ENCODE measurements at regions not wholly inside any gene's neighbourhood (a gene's known extent, or its start where the extent isn't known, plus 50 kb on each side); places are given as distances from the start of the nearest gene placed in this dataset.
A peak's percentile ranks its signal among the peaks of the same experiment; 100 is the strongest.

DNA sequence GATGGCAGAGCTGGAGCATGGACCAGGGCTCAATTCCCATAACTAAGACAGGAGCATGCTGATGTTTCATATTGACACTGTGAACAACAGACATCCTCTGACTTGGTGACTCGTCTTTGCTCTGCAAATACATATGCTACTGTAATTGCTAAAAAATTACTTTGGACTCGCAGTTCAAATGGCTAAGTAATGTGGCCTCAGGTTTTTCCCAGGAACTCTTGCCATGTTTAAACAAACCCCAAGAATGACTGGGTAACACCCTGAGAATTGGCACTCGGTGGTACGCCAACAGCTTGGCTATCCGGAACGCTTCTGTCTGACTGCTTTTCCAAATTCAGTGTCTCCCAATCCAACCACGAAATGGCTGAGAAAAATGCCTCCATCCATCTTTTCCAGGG lies 456.7 kb upstream of the THBS1 start:
- Histone ChIP-seq H3K36me3 (ENCODE audit: control insufficient read depth, low read length) (no peaks in the 10 kb centered on the region), H4K20me1 (ENCODE audit: control insufficient read depth, insufficient read depth, low read depth, low read length) (no peaks in the 10 kb centered on the region), H3K79me2 (ENCODE audit: control insufficient read depth, low read length) (no peaks in the 10 kb centered on the region), H3F3A (ENCODE audit: control insufficient read depth, insufficient read depth) (no peaks in the 10 kb centered on the region), H3K27me3 (ENCODE audit: control insufficient read depth, low read length) (no peaks in the 10 kb centered on the region), H3K4me3 (ENCODE audit: low read length) (no peak overlapping the region), H3K9me3 (ENCODE audit: control insufficient read depth, insufficient read depth, low read length) (no peaks in the 10 kb centered on the region), H3K9me2 (replicated peaks; ENCODE audit: control insufficient read depth, low read length) (no peaks in the 10 kb centered on the region), H3K4me2 (ENCODE audit: low read length) (no peak overlapping the region), H3K4me1 (ENCODE audit: control insufficient read depth, low read length) (no peaks in the 10 kb centered on the region), H3K27ac (ENCODE audit: low read depth, low read length) (no peak overlapping the region)
- no peak for TF ChIP-seq EZH2phosphoT487 (IDR thresholded peaks at IDR 0.05; ENCODE audit: borderline replicate concordance, low read length)
- TF ChIP-seq, protein P1, sequence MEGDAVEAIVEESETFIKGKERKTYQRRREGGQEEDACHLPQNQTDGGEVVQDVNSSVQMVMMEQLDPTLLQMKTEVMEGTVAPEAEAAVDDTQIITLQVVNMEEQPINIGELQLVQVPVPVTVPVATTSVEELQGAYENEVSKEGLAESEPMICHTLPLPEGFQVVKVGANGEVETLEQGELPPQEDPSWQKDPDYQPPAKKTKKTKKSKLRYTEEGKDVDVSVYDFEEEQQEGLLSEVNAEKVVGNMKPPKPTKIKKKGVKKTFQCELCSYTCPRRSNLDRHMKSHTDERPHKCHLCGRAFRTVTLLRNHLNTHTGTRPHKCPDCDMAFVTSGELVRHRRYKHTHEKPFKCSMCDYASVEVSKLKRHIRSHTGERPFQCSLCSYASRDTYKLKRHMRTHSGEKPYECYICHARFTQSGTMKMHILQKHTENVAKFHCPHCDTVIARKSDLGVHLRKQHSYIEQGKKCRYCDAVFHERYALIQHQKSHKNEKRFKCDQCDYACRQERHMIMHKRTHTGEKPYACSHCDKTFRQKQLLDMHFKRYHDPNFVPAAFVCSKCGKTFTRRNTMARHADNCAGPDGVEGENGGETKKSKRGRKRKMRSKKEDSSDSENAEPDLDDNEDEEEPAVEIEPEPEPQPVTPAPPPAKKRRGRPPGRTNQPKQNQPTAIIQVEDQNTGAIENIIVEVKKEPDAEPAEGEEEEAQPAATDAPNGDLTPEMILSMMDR (IDR thresholded peaks at IDR 0.05; ENCODE audit: low read depth, low read length, poor library complexity, severe bottlenecking), result no peak

DNA sequence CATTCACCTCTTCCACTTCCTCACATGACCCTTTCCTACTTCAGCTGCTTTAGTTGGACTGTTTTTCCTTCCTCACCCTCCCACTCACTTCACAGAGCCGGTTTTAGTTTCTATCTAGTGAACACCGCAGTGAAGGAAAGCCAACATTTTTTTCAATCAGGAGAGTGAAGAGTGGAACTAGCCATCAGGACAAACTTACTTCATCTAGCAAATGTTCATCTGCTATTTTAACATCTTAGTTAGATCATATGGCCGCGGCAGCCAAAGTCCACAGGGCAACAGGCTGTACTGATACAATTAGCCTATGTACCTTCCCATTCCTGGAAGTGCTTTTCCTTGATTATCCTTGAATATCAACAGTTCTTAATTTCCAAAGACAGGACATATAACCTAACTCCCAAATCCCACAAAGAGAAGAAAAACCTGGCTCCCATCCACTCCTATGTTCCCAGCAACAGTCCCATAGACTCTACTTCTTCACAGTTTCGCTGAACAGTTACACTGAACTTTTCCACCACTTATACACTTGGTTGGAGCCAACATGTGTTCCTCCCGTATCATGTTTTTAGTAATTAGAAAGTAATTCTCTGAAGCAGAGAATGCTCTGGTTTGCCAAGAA lies 456.2 kb upstream of the THBS1 start:
- Histone ChIP-seq H3K36me3 (ENCODE audit: control insufficient read depth, low read length) (no peaks in the 10 kb centered on the region), H3K9me3 (ENCODE audit: control insufficient read depth, insufficient read depth, low read length) (no peaks in the 10 kb centered on the region), H3K4me3 (ENCODE audit: low read length) (no peak overlapping the region), H3K4me1 (ENCODE audit: control insufficient read depth, low read length) (no peaks in the 10 kb centered on the region), H3K79me2 (ENCODE audit: control insufficient read depth, low read length) (no peaks in the 10 kb centered on the region), H3K4me2 (ENCODE audit: low read length) (no peak overlapping the region), H3F3A (ENCODE audit: control insufficient read depth, insufficient read depth) (no peaks in the 10 kb centered on the region), H3K27ac (ENCODE audit: low read depth, low read length) (no peak overlapping the region), H3K9me2 (replicated peaks; ENCODE audit: control insufficient read depth, low read length) (no peaks in the 10 kb centered on the region), H4K20me1 (ENCODE audit: control insufficient read depth, insufficient read depth, low read depth, low read length) (no peaks in the 10 kb centered on the region), H3K27me3 (ENCODE audit: control insufficient read depth, low read length) (no peaks in the 10 kb centered on the region)
- TF ChIP-seq EZH2phosphoT487 (IDR thresholded peaks at IDR 0.05; ENCODE audit: borderline replicate concordance, low read length), result no peak

DNA sequence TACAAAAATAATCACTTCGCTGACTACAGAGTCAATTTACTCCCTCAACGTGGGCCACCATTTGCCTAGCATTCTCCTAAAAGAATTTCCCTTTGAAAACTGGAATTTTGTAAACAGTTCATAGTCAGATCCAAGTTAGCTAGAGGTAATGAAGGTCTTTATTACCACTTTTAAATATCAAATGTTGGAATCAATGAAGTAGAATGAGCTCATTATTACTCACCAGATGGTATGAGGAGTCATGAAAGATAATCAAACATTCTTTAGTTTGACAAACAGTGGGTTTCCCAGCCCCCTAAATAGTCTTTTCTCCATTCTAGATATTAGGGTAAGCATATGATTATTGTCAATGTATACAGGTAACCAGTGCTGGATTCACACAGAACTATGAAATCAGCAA lies 455.7 kb upstream of the THBS1 start:
- Histone ChIP-seq H3K4me2 (ENCODE audit: low read length) (no peak overlapping the region), H3K4me1 (ENCODE audit: control insufficient read depth, low read length) (no peaks in the 10 kb centered on the region), H4K20me1 (ENCODE audit: control insufficient read depth, insufficient read depth, low read depth, low read length) (no peaks in the 10 kb centered on the region), H3K27ac (ENCODE audit: low read depth, low read length) (no peak overlapping the region), H3K9me2 (replicated peaks; ENCODE audit: control insufficient read depth, low read length) (no peaks in the 10 kb centered on the region), H3K9me3 (ENCODE audit: control insufficient read depth, insufficient read depth, low read length) (no peaks in the 10 kb centered on the region), H3K79me2 (ENCODE audit: control insufficient read depth, low read length) (no peaks in the 10 kb centered on the region), H3K36me3 (ENCODE audit: control insufficient read depth, low read length) (no peaks in the 10 kb centered on the region), H3K4me3 (ENCODE audit: low read length) (no peak overlapping the region), H3K27me3 (ENCODE audit: control insufficient read depth, low read length) (no peaks in the 10 kb centered on the region), H3F3A (ENCODE audit: control insufficient read depth, insufficient read depth) (no peaks in the 10 kb centered on the region)
- no peak for TF ChIP-seq EZH2phosphoT487 (IDR thresholded peaks at IDR 0.05; ENCODE audit: borderline replicate concordance, low read length)
- TF ChIP-seq, protein P1 (IDR thresholded peaks at IDR 0.05; ENCODE audit: low read depth, low read length, poor library complexity, severe bottlenecking), result no peak

DNA sequence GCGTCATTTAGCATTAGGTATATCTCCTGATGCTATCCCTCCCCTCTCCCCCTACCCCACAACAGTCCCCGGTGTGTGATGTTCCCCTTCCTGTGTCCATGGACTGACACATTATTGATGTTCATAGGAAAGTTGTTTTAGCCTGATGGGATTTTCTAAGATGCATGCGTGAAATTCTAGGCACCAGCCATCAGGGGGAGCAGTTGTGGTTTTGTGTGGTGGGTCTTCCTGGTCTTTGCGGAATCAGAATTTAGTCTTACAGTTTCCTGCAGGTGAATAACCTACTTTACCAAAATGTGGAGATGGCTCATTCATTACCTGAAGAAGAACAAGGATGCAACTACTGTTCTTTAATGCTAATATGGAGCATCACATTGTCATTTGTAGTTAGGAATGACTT lies 455.0 kb upstream of the THBS1 start:
- Histone ChIP-seq H3K9me3 (ENCODE audit: control insufficient read depth, insufficient read depth, low read length) (no peaks in the 10 kb centered on the region), H3K9me2 (replicated peaks; ENCODE audit: control insufficient read depth, low read length) (no peaks in the 10 kb centered on the region), H4K20me1 (ENCODE audit: control insufficient read depth, insufficient read depth, low read depth, low read length) (no peaks in the 10 kb centered on the region), H3K27ac (ENCODE audit: low read depth, low read length) (no peak overlapping the region), H3F3A (ENCODE audit: control insufficient read depth, insufficient read depth) (no peaks in the 10 kb centered on the region), H3K79me2 (ENCODE audit: control insufficient read depth, low read length) (no peaks in the 10 kb centered on the region), H3K4me3 (ENCODE audit: low read length) (no peak overlapping the region), H3K4me2 (ENCODE audit: low read length) (no peak overlapping the region), H3K36me3 (ENCODE audit: control insufficient read depth, low read length) (no peaks in the 10 kb centered on the region), H3K4me1 (ENCODE audit: control insufficient read depth, low read length) (no peaks in the 10 kb centered on the region), H3K27me3 (ENCODE audit: control insufficient read depth, low read length) (no peaks in the 10 kb centered on the region)
- no peak for TF ChIP-seq EZH2phosphoT487 (IDR thresholded peaks at IDR 0.05; ENCODE audit: borderline replicate concordance, low read length)
- TF ChIP-seq, protein P1 (IDR thresholded peaks at IDR 0.05; ENCODE audit: low read depth, low read length, poor library complexity, severe bottlenecking), result peak; percentile 72
